ENCODE measurements at regions not wholly inside any gene's neighbourhood (a gene's known extent, or its start where the extent isn't known, plus 50 kb on each side); places are given as distances from the start of the nearest gene placed in this dataset.
"Not testable (repeated sequence)": the region's sequence is repeated elsewhere in the genome, so short reads cannot be mapped to it uniquely, and the experiment has no call there.

DNA sequence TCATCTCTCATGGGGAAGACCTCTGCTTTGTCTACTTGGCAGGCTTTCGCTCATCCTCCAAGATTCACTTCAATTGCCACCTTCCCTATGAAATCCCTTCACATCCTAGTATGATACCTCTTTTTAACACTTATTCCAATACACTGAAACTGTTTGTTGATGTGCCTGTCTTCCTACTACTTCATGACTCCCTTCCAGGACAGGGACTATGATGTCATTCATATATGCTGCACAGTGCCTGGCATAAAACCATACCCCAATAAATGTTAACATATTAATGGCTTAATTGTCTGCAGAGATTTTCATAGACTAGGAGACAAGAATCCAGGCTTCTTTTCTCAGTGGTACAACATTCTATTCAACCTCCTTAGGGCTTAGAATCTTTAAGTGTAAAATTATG lies 215.5 kb downstream of the ZNF608 start:
- Mint-ChIP-seq H3K36me3 (peaks cover 5 to 11% of the 10 kb centered on the region in 2 donors), H3K27ac (peak overlapping the region in 1 of 6 donors; percentile 9), H3K9me3 (peaks cover 0 to 8% (median 5%) of the 10 kb centered on the region in 7 donors), H3K27me3 (peaks cover 0 to 9% (median 5%) of the 10 kb centered on the region in 3 donors), H3K4me3 (no peak overlapping the region), H3K4me1 (peaks cover 0 to 4% (median 0%) of the 10 kb centered on the region in 3 donors)
- DNase-seq (no peak), ATAC-seq (ENCODE audit: low read depth in 2 of 2) (no peak)

DNA sequence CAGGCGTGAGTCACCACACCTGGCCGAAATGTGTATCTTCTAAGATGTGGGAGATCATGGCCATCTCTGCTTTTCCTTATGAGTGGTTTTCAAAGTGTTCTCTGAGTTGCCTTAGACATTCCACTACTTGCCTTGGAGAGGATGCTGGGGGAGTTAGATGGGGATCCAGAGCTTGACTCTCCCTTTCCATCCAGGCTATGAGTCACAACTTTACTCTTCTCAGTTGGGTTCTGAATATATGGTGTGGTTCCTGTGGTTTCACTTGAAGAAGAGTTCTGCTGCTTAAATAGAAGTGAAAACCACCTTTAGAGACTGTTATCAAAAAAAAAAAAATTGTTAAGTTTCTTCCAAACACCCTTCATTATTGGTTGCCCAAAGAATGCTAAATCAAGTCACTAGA lies 217.6 kb downstream of the ZNF608 start:
- DNase-seq (no peak), ATAC-seq (ENCODE audit: low read depth in 2 of 2) (no peak)
- H3K27me3 Mint-ChIP-seq: peaks cover 0 to 9% (median 5%) of the 10 kb centered on the region in 3 donors
- H3K27ac Mint-ChIP-seq: no peak overlapping the region
- H3K9me3 Mint-ChIP-seq: peaks cover 0 to 8% (median 4%) of the 10 kb centered on the region in 7 donors
- H3K4me1 Mint-ChIP-seq: peaks cover 9 to 14% (median 11%) of the 10 kb centered on the region in 3 donors
- peaks cover 5 to 11% of the 10 kb centered on the region in 2 donors for H3K36me3 Mint-ChIP-seq
- no peak overlapping the region for H3K4me3 Mint-ChIP-seq

- DNase-seq (no peak), ATAC-seq (ENCODE audit: low read depth in 2 of 2) (no peak)
- Mint-ChIP-seq H3K36me3 (peaks cover 5 to 11% of the 10 kb centered on the region in 2 donors), H3K4me1 (peaks cover 9 to 15% (median 14%) of the 10 kb centered on the region in 3 donors), H3K9me3 (peaks cover 0 to 8% (median 4%) of the 10 kb centered on the region in 7 donors), H3K27me3 (peaks cover 4 to 9% (median 9%) of the 10 kb centered on the region in 3 donors), H3K4me3 (no peak overlapping the region), H3K27ac (no peak overlapping the region)
Measured at GRCh38 chr5:124527220-124527991, 219.0 kb downstream of the ZNF608 start.

DNA sequence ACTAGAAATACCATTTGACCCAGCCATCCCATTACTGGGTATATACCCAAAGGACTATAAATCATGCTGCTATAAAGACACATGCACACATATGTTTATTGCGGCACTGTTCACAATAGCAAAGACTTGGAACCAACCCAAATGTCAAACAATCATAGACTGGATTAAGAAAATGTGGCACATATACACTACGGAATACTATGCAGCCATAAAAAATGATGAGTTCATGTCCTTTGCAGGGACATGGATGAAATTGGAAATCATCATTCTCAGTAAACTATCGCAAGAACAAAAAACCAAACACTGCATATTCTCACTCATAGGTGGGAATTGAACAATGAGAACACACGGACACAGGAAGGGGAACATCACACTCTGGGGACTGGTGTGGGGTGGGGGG lies 220.4 kb downstream of the ZNF608 start:
- not testable (repeated sequence) for ATAC-seq (ENCODE audit: low read depth in 2 of 2); H3K27ac Mint-ChIP-seq; DNase-seq; H3K4me3 Mint-ChIP-seq; H3K9me3 Mint-ChIP-seq; H3K36me3 Mint-ChIP-seq
- peaks cover 9 to 16% (median 14%) of the 10 kb centered on the region in 3 donors for H3K4me1 Mint-ChIP-seq
- peaks cover 9 to 13% (median 11%) of the 10 kb centered on the region in 3 donors for H3K27me3 Mint-ChIP-seq

DNA sequence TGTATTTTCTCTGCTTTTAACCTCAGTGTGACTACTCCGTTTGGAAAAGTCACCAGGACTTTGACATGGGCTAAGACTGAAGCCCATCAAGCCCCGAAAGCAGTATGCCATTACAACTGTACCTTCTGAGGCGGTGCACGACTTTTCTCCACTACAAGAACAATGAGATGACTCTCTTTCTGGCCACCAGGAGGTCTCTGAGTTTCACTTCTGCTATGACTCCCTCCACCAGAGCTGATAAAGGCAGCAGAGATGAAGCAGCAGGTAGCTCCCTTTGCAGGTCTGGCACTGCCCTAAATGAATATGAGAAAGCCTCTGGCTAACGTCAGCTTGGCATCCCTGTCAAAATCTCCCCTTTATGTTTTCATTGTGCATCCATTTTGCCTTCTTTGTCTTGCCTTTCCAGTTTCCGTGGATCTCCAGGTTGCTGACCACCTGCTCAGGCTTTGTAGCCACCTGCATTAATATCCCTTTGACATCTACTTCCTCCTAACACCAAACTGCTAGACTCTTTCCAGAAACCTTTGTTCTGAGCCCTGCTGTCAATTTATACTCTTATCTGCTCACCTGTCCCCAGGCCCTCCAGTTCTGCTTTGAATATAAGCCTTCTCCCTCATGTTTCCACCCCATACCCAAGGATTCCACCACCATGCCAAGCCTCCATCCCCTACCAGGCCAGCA lies 221.7 kb downstream of the ZNF608 start:
- Mint-ChIP-seq H3K36me3 (no peaks in the 10 kb centered on the region), H3K27me3 (peaks cover 9 to 13% (median 11%) of the 10 kb centered on the region in 3 donors), H3K27ac (peak overlapping the region in 4 of 6 donors; percentile 6 to 26 (median 8)), H3K4me1 (peaks cover 14 to 20% (median 17%) of the 10 kb centered on the region in 3 donors), H3K4me3 (peak overlapping the region in 1 of 8 donors; percentile 42), H3K9me3 (peaks cover 0 to 2% (median 0%) of the 10 kb centered on the region in 7 donors)
- DNase-seq: peak; percentile 69
- peak; percentile 98 to 99 for ATAC-seq (ENCODE audit: low read depth in 2 of 2)

GRCh38 chr5:124523897-124524296 lies 222.5 kb downstream of the ZNF608 start:
- H3K36me3 Mint-ChIP-seq: no peaks in the 10 kb centered on the region
- peaks cover 9 to 16% (median 11%) of the 10 kb centered on the region in 3 donors for H3K27me3 Mint-ChIP-seq
- no peak overlapping the region for H3K27ac Mint-ChIP-seq
- peaks cover 0 to 2% (median 0%) of the 10 kb centered on the region in 7 donors for H3K9me3 Mint-ChIP-seq
- H3K4me3 Mint-ChIP-seq: no peak overlapping the region
- ATAC-seq (ENCODE audit: low read depth in 2 of 2) (no peak), DNase-seq (no peak)
- peaks cover 18 to 26% (median 22%) of the 10 kb centered on the region in 3 donors for H3K4me1 Mint-ChIP-seq

DNA sequence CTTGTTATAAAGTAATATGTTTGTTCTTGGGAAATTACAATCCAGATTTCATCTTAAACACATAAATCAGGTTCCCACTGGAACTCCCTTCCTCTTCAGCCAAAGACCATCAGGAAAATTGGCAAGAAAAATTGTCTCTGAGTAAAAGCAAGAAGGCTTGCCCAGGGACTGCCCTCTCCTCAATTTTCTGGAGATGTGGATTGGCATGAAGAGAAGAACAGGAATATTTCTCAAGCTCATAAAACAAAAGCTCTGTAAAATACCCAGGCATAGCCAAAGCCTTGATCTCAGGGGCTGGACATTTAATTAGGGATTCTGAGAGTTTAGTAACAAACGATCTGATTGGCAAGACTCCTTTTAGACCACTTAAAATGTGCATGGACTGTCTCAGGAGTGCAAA lies 223.4 kb downstream of the ZNF608 start:
- H3K4me1 Mint-ChIP-seq: peaks cover 18 to 26% (median 26%) of the 10 kb centered on the region in 3 donors

GRCh38 chr5:124521461-124522230 lies 224.8 kb downstream of the ZNF608 start:
- H3K4me1 Mint-ChIP-seq: peaks cover 18 to 26% (median 26%) of the 10 kb centered on the region in 3 donors
- no peak overlapping the region for H3K27ac Mint-ChIP-seq
- ATAC-seq (ENCODE audit: low read depth in 2 of 2): no peak

More for the DNA sequence above, 223.4 kb downstream of the ZNF608 start:
- H3K27me3 Mint-ChIP-seq: peaks cover 9 to 13% (median 11%) of the 10 kb centered on the region in 3 donors
- no peak overlapping the region for H3K4me3 Mint-ChIP-seq
- DNase-seq (no peak), ATAC-seq (ENCODE audit: low read depth in 2 of 2) (no peak)
- no peaks in the 10 kb centered on the region for H3K36me3 Mint-ChIP-seq
- peaks cover 0 to 2% (median 0%) of the 10 kb centered on the region in 7 donors for H3K9me3 Mint-ChIP-seq
- H3K27ac Mint-ChIP-seq: no peak overlapping the region

DNA sequence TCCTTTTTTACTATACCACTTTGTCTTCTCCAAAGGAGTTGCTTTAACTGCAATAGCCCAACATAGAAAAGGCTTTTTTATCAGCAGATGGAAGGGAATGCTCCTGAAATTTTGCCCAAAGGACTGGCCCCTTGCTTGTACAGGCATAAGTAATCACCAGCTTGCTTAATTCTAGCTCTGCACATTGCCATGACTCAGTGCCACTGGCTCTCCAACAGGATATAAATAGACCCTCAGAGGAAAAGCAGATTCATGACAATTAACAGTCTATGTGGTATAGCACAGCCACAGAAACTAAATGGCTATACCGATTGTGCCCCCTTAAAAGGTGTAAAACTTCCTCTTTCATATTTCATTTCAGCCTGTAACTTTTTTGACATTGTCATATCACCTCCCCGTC lies 227.0 kb downstream of the ZNF608 start:
- peak overlapping the region in 2 of 8 donors; percentile 22 to 64 for H3K4me3 Mint-ChIP-seq
- ATAC-seq (ENCODE audit: low read depth in 2 of 2): peak; percentile 51 to 71
- peak overlapping the region in 2 of 6 donors; percentile 14 to 18 for H3K27ac Mint-ChIP-seq
- H3K9me3 Mint-ChIP-seq: no peaks in the 10 kb centered on the region
- no peaks in the 10 kb centered on the region for H3K36me3 Mint-ChIP-seq
- peaks cover 9 to 16% (median 14%) of the 10 kb centered on the region in 3 donors for H3K4me1 Mint-ChIP-seq
- DNase-seq: peak; percentile 14
- H3K27me3 Mint-ChIP-seq: peaks cover 7 to 11% (median 9%) of the 10 kb centered on the region in 3 donors

More at GRCh38 chr5:124521461-124522230, 224.8 kb downstream of the ZNF608 start:
- Mint-ChIP-seq H3K4me3 (no peak overlapping the region), H3K36me3 (no peaks in the 10 kb centered on the region), H3K27me3 (peaks cover 7 to 11% (median 9%) of the 10 kb centered on the region in 3 donors), H3K9me3 (peaks cover 0 to 2% (median 0%) of the 10 kb centered on the region in 7 donors)
- DNase-seq: no peak

- no peak for ATAC-seq (ENCODE audit: low read depth in 2 of 2)
- H3K27ac Mint-ChIP-seq: no peak overlapping the region
Measured at GRCh38 chr5:124516567-124516966, 229.9 kb downstream of the ZNF608 start.

DNA sequence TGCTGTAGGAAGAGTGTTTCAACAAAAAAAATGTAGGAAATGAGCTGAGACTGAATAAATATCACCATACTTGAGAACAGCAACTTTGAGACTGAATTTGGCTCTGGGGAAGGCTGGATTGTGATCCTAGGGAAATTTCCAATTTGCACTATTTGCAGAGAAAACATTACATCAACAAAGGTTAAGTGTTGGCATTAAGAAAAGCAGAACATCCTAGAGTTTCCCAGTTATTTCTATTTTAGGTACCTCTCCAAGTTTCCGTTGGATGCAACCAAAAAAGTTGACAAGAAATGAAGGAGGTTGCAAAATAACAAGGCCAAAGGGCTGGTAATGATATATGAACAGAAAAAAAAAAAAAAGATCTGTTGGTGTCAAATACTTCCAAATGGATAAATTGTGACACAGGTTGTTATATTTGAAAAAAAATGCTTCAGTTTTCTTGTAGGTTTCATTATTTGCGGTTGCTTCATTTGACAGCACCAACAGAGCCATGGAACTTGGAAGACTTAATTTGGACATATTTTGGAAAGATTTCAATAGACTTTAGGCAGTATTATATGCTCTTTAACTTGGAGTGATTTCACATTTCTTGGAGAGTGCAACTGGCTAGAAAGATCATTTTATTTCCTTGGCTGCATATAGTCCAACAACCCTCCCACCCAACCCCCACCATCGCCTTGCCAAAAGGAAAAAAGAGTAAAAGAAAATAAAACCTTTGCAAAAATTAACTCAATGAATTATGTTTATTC lies 230.8 kb downstream of the ZNF608 start:
- H3K9me3 Mint-ChIP-seq: no peaks in the 10 kb centered on the region
- H3K4me1 Mint-ChIP-seq: peaks cover 9 to 12% (median 10%) of the 10 kb centered on the region in 3 donors
- no peak overlapping the region for H3K27ac Mint-ChIP-seq
- H3K27me3 Mint-ChIP-seq: peaks cover 0 to 16% (median 7%) of the 10 kb centered on the region in 3 donors
- ATAC-seq (ENCODE audit: low read depth in 2 of 2) (no peak), DNase-seq (no peak)
- H3K36me3 Mint-ChIP-seq: no peaks in the 10 kb centered on the region
- H3K4me3 Mint-ChIP-seq: no peak overlapping the region

More at GRCh38 chr5:124516567-124516966, 229.9 kb downstream of the ZNF608 start:
- DNase-seq: no peak
- Mint-ChIP-seq H3K36me3 (no peaks in the 10 kb centered on the region), H3K4me1 (peaks cover 9 to 12% (median 10%) of the 10 kb centered on the region in 3 donors), H3K9me3 (no peaks in the 10 kb centered on the region), H3K4me3 (no peak overlapping the region), H3K27me3 (peaks cover 0 to 10% (median 7%) of the 10 kb centered on the region in 3 donors)

- Mint-ChIP-seq H3K4me3 (no peak overlapping the region), H3K4me1 (peaks cover 7 to 12% (median 9%) of the 10 kb centered on the region in 3 donors), H3K36me3 (no peaks in the 10 kb centered on the region), H3K27me3 (peaks cover 0 to 16% (median 6%) of the 10 kb centered on the region in 3 donors), H3K9me3 (no peaks in the 10 kb centered on the region), H3K27ac (no peak overlapping the region)
- no peak for ATAC-seq (ENCODE audit: low read depth in 2 of 2)
- no peak for DNase-seq
Measured at GRCh38 chr5:124514956-124515355, 231.5 kb downstream of the ZNF608 start.

Data from naive B cell (primary cell).